ENCODE measurements at regions not wholly inside any gene's neighbourhood (a gene's known extent, or its start where the extent isn't known, plus 50 kb on each side); places are given as distances from the start of the nearest gene placed in this dataset.

DNA sequence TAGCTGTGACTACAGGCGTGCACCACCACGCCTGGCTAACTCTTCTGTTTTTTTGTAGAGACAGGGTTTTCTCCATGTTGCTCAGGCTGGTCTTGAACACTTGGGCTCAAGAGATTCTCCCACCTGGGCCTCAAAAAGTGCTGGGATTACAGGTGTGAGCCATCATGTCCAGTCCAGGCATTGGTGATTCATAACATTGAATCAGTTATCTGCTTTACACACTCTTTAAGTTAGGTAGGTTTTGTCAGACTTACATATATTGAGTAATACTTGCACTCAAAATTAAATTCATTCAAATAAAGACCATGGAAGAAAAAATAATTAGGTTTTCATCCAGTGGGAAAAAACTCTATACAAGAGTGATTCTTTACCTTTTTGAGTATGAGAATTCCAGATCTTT lies 93.2 kb upstream of the XPO1 start:
- no peak for TF ChIP-seq ESRRG (CRISPR knock-in tag; IDR thresholded peaks at IDR 0.05)
- no peak for TF ChIP-seq TOX (CRISPR knock-in tag; IDR thresholded peaks at IDR 0.05; ENCODE audit: borderline replicate concordance)
- TF ChIP-seq, protein P1, sequence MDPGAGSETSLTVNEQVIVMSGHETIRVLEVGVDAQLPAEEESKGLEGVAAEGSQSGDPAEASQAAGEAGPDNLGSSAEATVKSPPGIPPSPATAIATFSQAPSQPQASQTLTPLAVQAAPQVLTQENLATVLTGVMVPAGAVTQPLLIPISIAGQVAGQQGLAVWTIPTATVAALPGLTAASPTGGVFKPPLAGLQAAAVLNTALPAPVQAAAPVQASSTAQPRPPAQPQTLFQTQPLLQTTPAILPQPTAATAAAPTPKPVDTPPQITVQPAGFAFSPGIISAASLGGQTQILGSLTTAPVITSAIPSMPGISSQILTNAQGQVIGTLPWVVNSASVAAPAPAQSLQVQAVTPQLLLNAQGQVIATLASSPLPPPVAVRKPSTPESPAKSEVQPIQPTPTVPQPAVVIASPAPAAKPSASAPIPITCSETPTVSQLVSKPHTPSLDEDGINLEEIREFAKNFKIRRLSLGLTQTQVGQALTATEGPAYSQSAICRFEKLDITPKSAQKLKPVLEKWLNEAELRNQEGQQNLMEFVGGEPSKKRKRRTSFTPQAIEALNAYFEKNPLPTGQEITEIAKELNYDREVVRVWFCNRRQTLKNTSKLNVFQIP (CRISPR knock-in tag; IDR thresholded peaks at IDR 0.05; ENCODE audit: borderline replicate concordance, low read depth) = no peak
- TF ChIP-seq ZNF70 (CRISPR knock-in tag; IDR thresholded peaks at IDR 0.05) = no peak
- TF ChIP-seq PATZ1 (CRISPR knock-in tag; IDR thresholded peaks at IDR 0.05; ENCODE audit: borderline replicate concordance) = no peak
- no peak for TF ChIP-seq BACH2 (CRISPR knock-in tag; IDR thresholded peaks at IDR 0.05; ENCODE audit: borderline replicate concordance)
- no peak for TF ChIP-seq SNAI2 (CRISPR knock-in tag; IDR thresholded peaks at IDR 0.05)
- no peak for TF ChIP-seq RARB (CRISPR knock-in tag; IDR thresholded peaks at IDR 0.05)

All from SK-N-SH treated with all-trans-retinoic acid at 6 μM for 48 hours (cell line).